ENCODE measurements at regions not wholly inside any gene's neighbourhood (a gene's known extent, or its start where the extent isn't known, plus 50 kb on each side); places are given as distances from the start of the nearest gene placed in this dataset.
"Not testable (repeated sequence)": the region's sequence is repeated elsewhere in the genome, so short reads cannot be mapped to it uniquely, and the experiment has no call there.

DNA sequence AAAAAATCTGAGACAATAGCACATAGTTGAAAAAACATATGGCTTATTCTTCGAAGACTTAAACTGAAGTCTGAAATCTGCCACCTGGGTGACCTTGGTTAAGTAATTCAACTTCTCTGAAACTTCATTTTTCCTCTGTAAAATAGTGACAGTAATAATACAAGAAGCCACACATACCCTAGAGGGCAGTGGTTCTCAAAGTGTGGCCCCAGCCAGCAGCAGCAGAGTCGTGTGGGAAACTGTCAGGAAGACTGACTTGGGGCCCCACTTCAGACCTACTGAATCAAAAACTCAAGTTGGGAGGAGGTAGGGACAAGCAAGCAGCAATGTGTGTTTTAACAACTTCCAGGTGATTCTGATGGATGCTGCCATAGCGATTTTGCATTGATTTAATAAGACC is 249.9 kb downstream of the HNRNPD start:
- no peaks in the 10 kb centered on the region for H3K36me3 ChIP-seq (ENCODE audit: insufficient read depth, low read length)
- H3K9me3 ChIP-seq (ENCODE audit: control insufficient read depth, insufficient read depth, low read length): no peaks in the 10 kb centered on the region
- H3K9ac ChIP-seq (ENCODE audit: low read depth, low read length): no peak overlapping the region
- peaks cover 4% of the 10 kb centered on the region; the same call in 1 of the 2 replicates for H3K4me1 ChIP-seq (ENCODE audit: insufficient read depth, low read length)

DNA sequence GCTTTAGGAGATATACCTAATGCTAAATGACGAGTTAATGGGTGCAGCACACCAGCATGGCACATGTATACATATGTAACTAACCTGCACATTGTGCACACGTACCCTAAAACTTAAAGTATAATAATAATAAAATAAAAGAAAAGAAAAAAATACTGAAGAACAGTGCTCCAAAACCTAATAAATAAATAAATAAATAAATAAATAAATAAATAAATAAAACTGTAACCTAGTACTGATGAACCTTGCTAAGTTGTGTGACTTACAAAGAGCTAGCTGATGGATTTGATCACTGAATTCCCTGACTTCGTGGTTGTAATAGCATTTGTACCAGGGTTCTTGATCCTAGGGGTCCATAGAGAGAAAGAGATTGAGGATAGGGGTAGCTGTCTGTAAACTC is 258.6 kb downstream of the HNRNPD start:
- not testable (repeated sequence) for H3K4me1 ChIP-seq (ENCODE audit: insufficient read depth, low read length); H3K9me3 ChIP-seq (ENCODE audit: control insufficient read depth, insufficient read depth, low read length); H3K36me3 ChIP-seq (ENCODE audit: insufficient read depth, low read length); H3K9ac ChIP-seq (ENCODE audit: low read depth, low read length)

DNA sequence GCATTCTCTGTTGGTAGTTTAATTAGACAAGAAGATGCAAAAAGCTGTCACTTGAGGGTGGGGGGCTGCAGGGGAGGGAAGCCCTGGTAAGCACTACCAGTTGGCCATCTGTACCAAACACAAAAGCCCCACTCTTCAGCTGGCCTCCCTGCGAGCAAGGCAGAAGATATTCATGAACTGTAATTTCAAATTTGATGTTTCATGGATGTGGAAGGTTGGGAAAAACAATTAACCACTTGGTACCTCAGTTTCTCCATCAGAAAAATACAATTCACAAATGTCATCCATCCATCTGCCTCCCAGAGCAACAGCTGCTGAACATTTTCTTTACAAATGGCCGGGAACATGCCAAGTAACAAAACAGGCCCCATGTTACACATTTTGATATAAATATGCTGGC is 265.3 kb downstream of the HNRNPD start:
- H3K9ac ChIP-seq (ENCODE audit: low read depth, low read length): no peak overlapping the region
- no peaks in the 10 kb centered on the region for H3K9me3 ChIP-seq (ENCODE audit: control insufficient read depth, insufficient read depth, low read length)
- no peaks in the 10 kb centered on the region for H3K4me1 ChIP-seq (ENCODE audit: insufficient read depth, low read length)

DNA sequence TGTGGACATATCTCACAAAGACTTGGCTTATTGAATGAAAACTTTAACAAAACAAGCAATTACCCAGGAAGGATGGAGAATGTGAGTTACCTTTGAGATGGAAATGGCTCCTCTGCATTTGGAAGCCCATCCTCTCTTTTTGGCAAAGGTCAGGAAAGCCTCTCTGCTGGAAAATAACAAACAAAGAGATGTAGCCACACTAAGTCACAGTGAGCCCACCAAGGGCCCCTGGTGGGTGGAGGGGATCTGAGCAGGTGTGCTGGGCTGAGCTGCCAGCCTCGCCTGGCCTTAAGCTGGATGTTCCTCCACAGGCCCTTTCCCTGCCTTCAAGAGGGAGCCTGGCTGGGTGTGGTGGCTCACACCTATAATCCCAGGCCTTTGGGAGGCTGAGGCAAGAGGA is 269.2 kb downstream of the HNRNPD start:
- no peaks in the 10 kb centered on the region for H3K9me3 ChIP-seq (ENCODE audit: control insufficient read depth, insufficient read depth, low read length)
- H3K36me3 ChIP-seq (ENCODE audit: insufficient read depth, low read length): no peaks in the 10 kb centered on the region; the same call in 1 of the 2 replicates
- H3K9ac ChIP-seq (ENCODE audit: low read depth, low read length): no peak overlapping the region
- no peaks in the 10 kb centered on the region for H3K4me1 ChIP-seq (ENCODE audit: insufficient read depth, low read length)

More for the DNA sequence above, 265.3 kb downstream of the HNRNPD start:
- no peaks in the 10 kb centered on the region for H3K36me3 ChIP-seq (ENCODE audit: insufficient read depth, low read length)

DNA sequence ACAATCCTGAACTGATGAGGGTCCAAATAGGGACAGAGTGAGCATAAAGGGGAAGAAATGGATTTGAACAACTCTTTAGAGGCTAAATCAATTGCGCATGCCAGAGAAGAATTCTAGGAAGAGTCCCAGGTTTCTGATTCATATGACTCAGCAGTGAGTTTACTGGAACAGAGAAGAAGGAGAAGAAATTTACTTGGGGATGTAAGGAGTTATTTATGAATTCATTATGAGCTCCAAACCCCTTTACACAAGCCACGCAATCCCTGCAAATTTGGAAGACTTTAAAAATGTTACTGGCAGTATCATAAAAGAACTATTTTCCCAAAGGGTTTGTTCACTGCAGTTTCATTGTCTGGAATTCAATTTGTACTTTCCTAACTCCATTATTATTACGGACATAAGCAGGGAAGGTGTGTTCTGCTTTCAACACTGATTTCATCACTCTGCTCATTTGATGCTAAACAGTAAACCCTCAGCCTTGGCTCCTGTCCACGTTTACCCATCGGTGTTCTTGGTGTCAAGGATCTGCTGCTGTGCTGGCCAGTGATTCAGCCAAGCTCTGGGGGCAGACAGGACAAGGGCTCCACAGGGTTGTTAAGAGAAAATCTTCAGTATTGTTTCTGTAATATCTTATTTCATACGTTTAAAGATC is 273.7 kb downstream of the HNRNPD start:
- Histone ChIP-seq H3K4me1 (ENCODE audit: insufficient read depth, low read length) (no peaks in the 10 kb centered on the region), H3K36me3 (ENCODE audit: insufficient read depth, low read length) (no peaks in the 10 kb centered on the region; the same call in 1 of the 2 replicates), H3K9ac (ENCODE audit: low read depth, low read length) (no peak overlapping the region), H3K9me3 (ENCODE audit: control insufficient read depth, insufficient read depth, low read length) (no peaks in the 10 kb centered on the region)

DNA sequence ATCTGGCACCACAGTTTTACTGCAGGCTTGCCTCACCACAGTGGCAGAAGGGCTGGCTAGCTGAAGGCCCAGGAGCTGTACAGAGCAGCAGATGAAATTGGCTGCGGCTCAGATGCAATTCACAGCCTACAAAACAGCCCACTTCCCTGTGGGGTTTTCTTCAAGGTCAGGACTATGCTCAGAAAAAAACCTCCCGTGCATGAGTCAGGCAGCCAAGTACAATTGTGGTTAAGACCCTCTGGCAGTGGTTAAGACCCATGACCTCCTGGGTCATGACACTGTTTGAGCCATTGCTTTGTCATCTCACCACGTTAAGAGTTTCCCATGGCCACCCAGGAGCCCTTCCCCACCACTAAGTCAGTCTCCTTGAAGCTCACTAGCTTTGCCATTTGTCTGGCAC is 276.3 kb downstream of the HNRNPD start:
- Histone ChIP-seq H3K36me3 (ENCODE audit: insufficient read depth, low read length) (no peaks in the 10 kb centered on the region; the same call in 1 of the 2 replicates), H3K9me3 (ENCODE audit: control insufficient read depth, insufficient read depth, low read length) (no peaks in the 10 kb centered on the region), H3K9ac (ENCODE audit: low read depth, low read length) (no peak overlapping the region), H3K4me1 (ENCODE audit: insufficient read depth, low read length) (no peaks in the 10 kb centered on the region)

DNA sequence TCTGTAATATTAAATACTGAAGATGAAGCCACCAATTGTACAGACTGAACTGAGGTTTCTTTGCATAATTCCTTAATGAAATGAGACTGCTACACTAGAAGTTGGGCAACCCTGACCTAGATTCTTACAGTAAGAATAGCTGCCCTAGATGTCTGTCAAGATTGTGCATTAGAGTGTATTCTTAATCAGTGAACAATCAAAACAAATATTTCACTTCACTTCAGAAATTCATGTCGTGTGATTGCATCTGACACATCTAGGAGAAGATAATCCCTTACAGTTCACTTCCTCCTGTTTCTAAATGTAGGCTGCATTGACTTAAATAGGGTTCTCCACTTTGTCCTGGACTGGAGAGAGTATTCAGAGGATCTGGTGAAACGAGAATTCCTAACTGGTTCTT is 283.1 kb downstream of the HNRNPD start:
- no peaks in the 10 kb centered on the region for H3K36me3 ChIP-seq (ENCODE audit: insufficient read depth, low read length)
- H3K9me3 ChIP-seq (ENCODE audit: control insufficient read depth, insufficient read depth, low read length): no peaks in the 10 kb centered on the region
- H3K9ac ChIP-seq (ENCODE audit: low read depth, low read length): no peak overlapping the region
- no peaks in the 10 kb centered on the region for H3K4me1 ChIP-seq (ENCODE audit: insufficient read depth, low read length)

DNA sequence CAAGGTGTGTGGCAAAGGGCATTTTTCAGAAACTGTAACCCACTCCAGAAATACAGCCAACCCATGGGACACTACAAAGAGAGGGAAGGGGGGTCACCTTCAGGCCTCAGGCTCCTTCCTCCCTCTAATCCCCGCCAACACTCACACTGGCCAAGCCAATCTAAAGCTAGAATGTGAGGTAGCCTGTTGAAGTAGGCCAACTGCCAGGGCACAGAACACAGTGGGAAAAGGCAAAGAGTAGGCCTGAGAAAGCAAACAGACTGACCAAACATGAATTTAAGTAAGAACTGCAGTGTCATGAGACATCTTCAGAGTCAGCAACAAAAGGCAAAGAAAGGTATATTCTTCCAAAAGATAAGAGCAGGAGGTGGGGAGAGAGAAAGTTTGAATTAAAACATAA is 289.0 kb downstream of the HNRNPD start:
- Histone ChIP-seq H3K9ac (ENCODE audit: low read depth, low read length) (no peak overlapping the region), H3K36me3 (ENCODE audit: insufficient read depth, low read length) (no peaks in the 10 kb centered on the region), H3K9me3 (ENCODE audit: control insufficient read depth, insufficient read depth, low read length) (no peaks in the 10 kb centered on the region), H3K4me1 (ENCODE audit: insufficient read depth, low read length) (no peaks in the 10 kb centered on the region)

DNA sequence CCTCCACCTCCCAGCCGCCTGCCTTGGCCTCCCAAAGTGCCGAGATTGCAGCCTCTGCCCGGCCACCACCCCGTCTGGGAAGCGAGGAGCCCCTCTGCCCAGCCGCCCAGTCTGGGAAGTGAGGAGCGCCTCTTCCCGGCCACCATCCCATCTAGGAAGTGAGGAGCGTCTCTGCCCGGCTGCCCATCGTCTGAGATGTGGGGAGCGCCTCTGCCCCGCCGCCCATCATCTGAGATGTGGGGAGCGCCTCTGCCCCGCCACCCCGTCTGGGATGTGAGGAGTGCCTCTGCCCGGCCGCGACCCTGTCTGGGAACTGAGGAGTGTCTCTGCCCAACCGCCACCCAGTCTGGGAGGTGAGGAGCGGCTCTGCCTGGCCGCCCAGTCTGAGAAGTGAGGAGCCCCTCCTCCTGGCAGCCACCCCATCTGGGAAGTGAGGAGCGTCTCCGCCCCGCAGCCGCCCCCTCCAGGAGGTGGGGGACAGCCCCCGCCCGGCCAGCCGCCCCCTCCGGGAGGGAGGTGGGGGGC is 296.3 kb downstream of the HNRNPD start:
- not testable (repeated sequence) for H3K36me3 ChIP-seq (ENCODE audit: insufficient read depth, low read length)

DNA sequence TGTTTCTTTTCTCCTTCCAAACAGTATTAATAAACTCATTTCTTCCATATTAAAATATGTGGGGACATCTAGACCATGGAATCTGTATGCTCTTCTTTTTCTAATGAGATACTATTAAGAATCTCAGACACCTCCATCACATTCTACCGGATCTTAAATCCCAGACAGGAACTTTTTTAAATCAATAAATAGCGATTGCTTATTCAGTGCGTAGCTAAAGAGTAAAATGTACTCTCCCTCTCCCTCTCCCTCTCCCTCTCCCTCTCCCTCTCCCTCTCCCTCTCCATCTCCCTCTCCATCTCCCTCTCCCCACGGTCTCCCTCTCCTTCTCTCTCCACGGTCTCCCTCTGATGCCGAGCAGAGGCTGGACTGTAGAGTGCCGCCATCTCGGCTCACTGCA is 297.0 kb downstream of the HNRNPD start:
- H3K9ac ChIP-seq (ENCODE audit: low read depth, low read length): no peak overlapping the region

More for the DNA sequence above, 296.3 kb downstream of the HNRNPD start:
- not testable (repeated sequence) for H3K4me1 ChIP-seq (ENCODE audit: insufficient read depth, low read length); H3K9me3 ChIP-seq (ENCODE audit: control insufficient read depth, insufficient read depth, low read length); H3K9ac ChIP-seq (ENCODE audit: low read depth, low read length)

DNA sequence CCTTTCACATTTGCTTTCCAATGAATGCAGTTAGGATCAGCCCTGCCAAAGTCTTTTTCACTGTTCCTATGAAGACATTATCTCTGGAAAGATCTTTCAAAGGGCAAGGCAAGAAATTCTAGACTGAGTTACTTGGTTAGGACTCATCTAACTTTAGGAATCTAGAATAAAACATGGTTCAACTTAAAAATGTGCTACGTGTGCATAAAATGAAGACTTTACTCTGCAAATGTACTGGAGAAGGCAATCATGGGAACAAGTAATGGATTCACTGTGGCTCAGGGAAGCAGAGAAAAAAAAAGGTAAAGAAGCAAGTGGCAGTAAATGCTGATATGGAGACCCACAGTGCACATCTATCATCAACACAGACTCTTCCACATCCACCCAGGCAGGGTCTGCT is 297.4 kb downstream of the HNRNPD start:
- Histone ChIP-seq H3K4me1 (ENCODE audit: insufficient read depth, low read length) (no peaks in the 10 kb centered on the region), H3K36me3 (ENCODE audit: insufficient read depth, low read length) (no peaks in the 10 kb centered on the region), H3K9me3 (ENCODE audit: control insufficient read depth, insufficient read depth, low read length) (no peaks in the 10 kb centered on the region), H3K9ac (ENCODE audit: low read depth, low read length) (no peak overlapping the region)

More for the DNA sequence above, 297.0 kb downstream of the HNRNPD start:
- Histone ChIP-seq H3K9me3 (ENCODE audit: control insufficient read depth, insufficient read depth, low read length) (no peaks in the 10 kb centered on the region), H3K36me3 (ENCODE audit: insufficient read depth, low read length) (no peaks in the 10 kb centered on the region), H3K4me1 (ENCODE audit: insufficient read depth, low read length) (no peaks in the 10 kb centered on the region)

DNA sequence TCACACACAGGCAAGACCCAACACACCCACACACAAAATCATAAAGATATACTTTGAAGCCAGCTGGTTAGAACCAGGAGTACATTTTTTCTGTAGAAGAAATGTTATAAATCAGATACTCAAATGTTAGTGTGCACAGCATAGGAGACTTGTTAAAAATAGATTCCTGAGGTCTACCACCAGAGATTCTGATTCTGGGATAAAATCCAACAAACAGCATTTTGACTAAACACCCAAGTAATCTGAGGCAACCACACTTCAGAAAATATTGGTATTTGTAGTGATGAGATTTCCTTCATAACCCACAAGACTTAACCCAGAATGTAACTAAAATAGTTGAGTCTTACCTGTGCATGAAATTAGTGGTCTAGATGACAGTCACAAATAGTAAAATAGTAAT is 301.8 kb downstream of the HNRNPD start:
- peaks cover 8% of the 10 kb centered on the region for H3K4me1 ChIP-seq (ENCODE audit: insufficient read depth, low read length)
- no peaks in the 10 kb centered on the region for H3K9me3 ChIP-seq (ENCODE audit: control insufficient read depth, insufficient read depth, low read length)
- H3K36me3 ChIP-seq (ENCODE audit: insufficient read depth, low read length): no peaks in the 10 kb centered on the region
- no peak overlapping the region for H3K9ac ChIP-seq (ENCODE audit: low read depth, low read length)

DNA sequence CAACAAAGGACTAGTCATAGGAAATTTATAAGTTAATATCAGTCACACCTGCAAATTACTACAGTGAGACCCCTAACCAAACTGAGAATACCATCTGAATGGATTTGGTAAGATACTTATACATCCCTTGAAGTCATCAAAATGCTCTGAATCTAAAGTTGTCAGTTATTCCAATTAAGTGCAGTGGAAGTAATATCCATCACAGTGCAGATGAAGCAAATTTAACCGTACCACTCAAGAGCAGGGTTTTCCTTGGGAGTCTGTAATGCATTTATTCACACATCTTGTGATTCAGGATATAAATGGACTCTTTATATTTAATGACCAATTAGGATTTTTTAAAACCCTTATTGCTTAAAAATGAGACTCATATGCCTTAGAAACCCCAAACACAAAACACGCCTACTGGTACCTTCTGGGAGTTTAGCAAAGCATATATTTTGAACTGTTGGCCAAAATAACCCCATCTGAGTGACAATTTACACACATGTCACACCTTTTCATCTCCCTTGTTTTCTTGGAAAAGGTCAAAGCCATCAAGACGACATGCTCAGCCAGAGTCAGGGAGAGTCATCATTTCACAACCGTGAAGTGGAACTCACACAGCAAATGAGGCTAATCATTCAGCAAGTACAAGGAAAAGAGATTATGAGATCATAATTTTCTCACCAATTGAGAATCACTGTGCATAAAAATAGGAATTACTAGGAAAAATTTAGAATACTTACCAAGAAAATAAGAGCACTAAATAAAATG is 303.7 kb downstream of the HNRNPD start:
- Histone ChIP-seq H3K4me1 (ENCODE audit: insufficient read depth, low read length) (peaks cover 8% of the 10 kb centered on the region), H3K36me3 (ENCODE audit: insufficient read depth, low read length) (no peaks in the 10 kb centered on the region), H3K9ac (ENCODE audit: low read depth, low read length) (no peak overlapping the region), H3K9me3 (ENCODE audit: control insufficient read depth, insufficient read depth, low read length) (no peaks in the 10 kb centered on the region)

DNA sequence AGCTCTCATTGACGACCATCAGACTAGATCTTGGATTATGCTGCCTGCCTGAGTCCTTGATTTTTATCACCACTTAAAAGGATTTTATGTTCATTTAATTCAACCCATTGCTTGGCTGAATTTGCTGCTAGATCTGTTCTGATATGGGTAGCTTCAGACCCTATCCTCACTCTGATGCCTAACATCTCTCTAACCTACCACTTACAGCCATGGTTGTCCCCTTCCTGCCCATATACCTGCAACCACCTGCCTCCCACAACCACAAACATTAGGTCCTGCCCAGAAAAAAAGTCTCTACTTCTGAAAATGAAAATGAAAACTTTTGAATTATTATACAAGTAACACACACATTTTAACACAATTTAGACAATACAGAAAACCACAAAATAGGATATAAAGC is 310.8 kb downstream of the HNRNPD start:
- H3K4me1 ChIP-seq (ENCODE audit: insufficient read depth, low read length): no peaks in the 10 kb centered on the region
- H3K36me3 ChIP-seq (ENCODE audit: insufficient read depth, low read length): no peaks in the 10 kb centered on the region
- H3K9ac ChIP-seq (ENCODE audit: low read depth, low read length): no peak overlapping the region
- H3K9me3 ChIP-seq (ENCODE audit: control insufficient read depth, insufficient read depth, low read length): no peaks in the 10 kb centered on the region

DNA sequence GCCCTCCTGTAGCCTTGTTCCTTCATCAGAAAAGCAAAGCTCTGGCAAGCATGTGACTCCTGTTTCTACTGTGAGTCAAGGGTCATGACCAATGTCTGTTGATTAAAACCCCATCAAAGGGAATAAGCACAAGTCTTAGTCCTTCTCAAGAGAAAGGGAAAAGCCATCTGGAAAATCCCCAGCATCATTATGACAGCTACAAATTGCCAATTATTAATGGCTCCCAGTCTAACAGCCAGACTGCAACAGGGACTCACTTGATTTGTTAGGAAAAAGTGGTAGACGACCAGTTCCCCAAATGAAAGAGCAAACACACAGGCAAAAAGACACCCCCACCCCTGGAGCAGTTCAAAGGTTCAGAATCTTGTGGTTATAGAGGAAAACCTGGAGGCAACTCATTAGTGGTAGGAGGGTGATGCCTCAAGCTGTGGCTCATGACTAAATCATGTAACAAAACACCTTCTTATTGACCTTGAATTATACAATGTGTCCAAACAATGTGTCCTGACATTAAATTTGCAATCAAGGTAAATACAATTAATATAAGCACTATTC is 315.7 kb downstream of the HNRNPD start:
- no peaks in the 10 kb centered on the region for H3K36me3 ChIP-seq (ENCODE audit: insufficient read depth, low read length)
- H3K9ac ChIP-seq (ENCODE audit: low read depth, low read length): no peak overlapping the region
- H3K9me3 ChIP-seq (ENCODE audit: control insufficient read depth, insufficient read depth, low read length): no peaks in the 10 kb centered on the region
- H3K4me1 ChIP-seq (ENCODE audit: insufficient read depth, low read length): no peaks in the 10 kb centered on the region
